ENCODE measurements at regions not wholly inside any gene's neighbourhood (a gene's known extent, or its start where the extent isn't known, plus 50 kb on each side); places are given as distances from the start of the nearest gene placed in this dataset.

- H3K4me3 ChIP-seq (ENCODE audit: low read depth, low read length), result no peak overlapping the region
- no peak for TF ChIP-seq CTCF (IDR thresholded peaks at IDR 0.05; ENCODE audit: low read depth, low read length)
Observed at GRCh38 chr21:35635261-35635660, 425.1 kb downstream of the SETD4 start.

GRCh38 chr21:35633501-35633900 lies 426.8 kb downstream of the SETD4 start:
- no peak overlapping the region for H3K4me3 ChIP-seq (ENCODE audit: low read depth, low read length)
- no peak for TF ChIP-seq CTCF (IDR thresholded peaks at IDR 0.05; ENCODE audit: low read depth, low read length)

- no peak overlapping the region for H3K4me3 ChIP-seq (ENCODE audit: low read depth, low read length)
Observed at GRCh38 chr21:35632711-35633110, 427.6 kb downstream of the SETD4 start.

GRCh38 chr21:35628316-35628715 lies 432.0 kb downstream of the SETD4 start:
- TF ChIP-seq CTCF (IDR thresholded peaks at IDR 0.05; ENCODE audit: low read depth, low read length), result no peak
- H3K4me3 ChIP-seq (ENCODE audit: low read depth, low read length), result no peak overlapping the region

More at GRCh38 chr21:35632711-35633110, 427.6 kb downstream of the SETD4 start:
- no peak for TF ChIP-seq CTCF (IDR thresholded peaks at IDR 0.05; ENCODE audit: low read depth, low read length)

- no peak overlapping the region for H3K4me3 ChIP-seq (ENCODE audit: low read depth, low read length)
- TF ChIP-seq CTCF (IDR thresholded peaks at IDR 0.05; ENCODE audit: low read depth, low read length), result no peak
Observed at GRCh38 chr21:35627462-35627861, 432.9 kb downstream of the SETD4 start.

GRCh38 chr21:35625576-35625975 lies 434.8 kb downstream of the SETD4 start:
- no peak overlapping the region for H3K4me3 ChIP-seq (ENCODE audit: low read depth, low read length)
- no peak for TF ChIP-seq CTCF (IDR thresholded peaks at IDR 0.05; ENCODE audit: low read depth, low read length)

- no peak overlapping the region for H3K4me3 ChIP-seq (ENCODE audit: low read depth, low read length)
- TF ChIP-seq CTCF (IDR thresholded peaks at IDR 0.05; ENCODE audit: low read depth, low read length), result no peak
Observed at GRCh38 chr21:35624901-35625300, 435.4 kb downstream of the SETD4 start.
